Inferior parietal cortex (tissue), 1 donor: ENCODE measurements at regions not wholly inside any gene's neighbourhood (a gene's known extent, or its start where the extent isn't known, plus 50 kb on each side); places are given as distances from the start of the nearest gene placed in this dataset.

Source experiments
- DNase-seq: peaks from one replicate; pipeline ENCODE4 v3.0.0-alpha.2; 2016; ENCODE audit errors: extremely low spot score

DNA sequence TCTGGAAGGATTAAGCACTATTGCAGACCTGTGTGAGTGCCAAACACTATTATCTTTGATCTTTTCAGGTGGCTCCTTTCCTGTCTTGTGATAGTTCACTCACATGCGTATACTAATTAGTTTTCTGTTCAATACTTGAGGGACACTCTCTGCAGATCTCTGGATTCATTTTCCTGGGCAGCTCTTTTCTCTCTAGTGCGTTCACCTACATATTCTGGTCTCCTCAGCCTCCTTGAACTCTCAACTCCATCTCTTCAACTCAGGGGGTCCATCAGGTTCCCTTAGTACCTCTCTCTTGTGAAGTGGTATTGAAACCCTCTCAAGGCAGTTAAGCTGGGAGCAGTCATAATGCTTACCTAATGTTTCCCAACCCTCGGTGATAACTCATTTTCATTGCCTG, 1218.1 kb upstream of the MAP3K7 start:
- DNase-seq = no peak

DNA sequence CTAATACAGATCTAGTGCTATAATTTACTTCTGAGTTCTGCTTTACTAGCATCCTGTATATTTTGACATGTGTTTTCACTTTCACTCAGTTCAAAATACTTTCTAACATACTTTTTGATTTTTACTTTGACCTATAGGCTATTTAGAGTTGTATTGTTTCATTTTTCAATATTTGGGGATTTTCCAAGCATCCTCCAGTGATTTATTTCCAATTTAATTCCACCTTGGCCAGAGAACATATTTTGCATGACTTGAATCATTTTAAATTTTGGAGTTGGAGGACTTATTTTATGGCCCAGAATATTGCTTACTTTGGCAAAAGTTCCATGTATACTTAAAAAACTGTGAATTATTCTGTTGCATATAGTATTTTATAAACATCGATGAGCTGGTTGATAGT, 1215.6 kb upstream of the MAP3K7 start:
- DNase-seq = no peak

DNA sequence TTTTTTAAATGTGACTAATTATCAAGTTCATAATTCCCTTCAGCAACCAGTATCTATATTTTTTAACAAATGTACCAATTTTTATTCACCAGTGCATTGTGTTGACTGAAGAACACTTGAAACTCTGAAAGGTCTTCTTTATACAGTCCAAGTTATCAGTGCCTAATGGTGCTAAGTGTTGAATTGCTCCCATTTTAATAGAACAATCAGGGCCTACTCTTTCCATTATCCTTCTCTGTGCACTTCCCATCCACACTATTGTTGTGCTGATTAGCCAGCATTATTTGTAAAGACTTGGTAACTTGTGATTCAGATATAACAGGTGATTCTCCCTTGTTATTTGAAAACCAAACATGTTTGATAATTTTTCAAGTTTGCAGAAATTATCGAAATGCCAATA, 1209.7 kb upstream of the MAP3K7 start:
- no peak for DNase-seq

DNA sequence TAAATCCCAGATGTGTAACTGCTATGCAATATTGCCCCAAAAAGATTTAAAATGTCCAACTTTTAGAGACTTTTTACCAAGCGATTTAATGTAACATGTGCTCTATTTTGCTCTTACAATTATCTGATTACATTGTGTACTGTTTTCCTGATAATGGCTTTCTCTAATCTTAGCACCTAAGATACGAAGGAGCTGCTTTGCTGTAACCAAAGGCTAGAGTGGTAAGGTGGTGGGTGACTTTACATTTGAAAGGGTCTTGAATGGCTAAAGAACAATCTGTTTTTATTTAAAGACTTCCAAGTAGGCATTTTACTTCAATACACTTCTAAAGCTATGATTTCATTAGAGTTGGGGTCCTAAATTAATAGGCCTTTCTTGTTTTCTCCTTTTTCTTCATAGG, 1201.6 kb upstream of the MAP3K7 start:
- DNase-seq = no peak

DNA sequence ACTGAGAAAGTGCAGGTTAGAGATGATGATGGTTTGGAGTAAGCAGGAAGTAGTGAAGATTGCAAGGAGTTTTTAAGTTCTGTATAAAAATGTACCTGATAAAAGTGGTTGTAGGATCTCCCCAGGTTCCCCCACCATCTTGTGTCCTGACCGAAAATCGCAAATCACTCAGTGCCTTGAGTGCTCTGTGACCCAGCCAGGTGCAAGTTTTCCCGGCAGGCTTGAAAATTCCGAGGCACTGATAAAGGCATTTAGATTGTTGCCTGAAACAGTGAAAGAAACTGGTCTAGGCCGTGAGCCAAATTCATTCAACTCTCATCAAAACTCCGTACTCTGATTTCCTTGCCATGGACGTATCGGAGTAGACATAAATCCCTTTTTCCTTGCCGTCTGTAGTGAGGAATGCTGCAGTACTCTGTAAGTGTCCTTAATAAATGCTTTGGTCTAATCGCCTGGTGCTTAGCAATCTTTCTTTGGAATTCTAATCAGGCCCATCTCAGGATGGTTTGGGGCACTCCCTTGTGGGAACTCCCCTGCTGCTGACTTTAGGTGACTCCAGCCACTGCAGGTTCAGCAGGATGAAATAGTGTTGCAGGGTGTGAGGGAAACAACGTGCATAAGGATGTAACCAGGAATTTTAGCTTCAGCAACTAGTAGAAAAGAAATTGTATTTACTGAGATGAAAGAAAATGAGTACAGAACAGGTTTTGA, 1199.8 kb upstream of the MAP3K7 start:
- no peak for DNase-seq

DNA sequence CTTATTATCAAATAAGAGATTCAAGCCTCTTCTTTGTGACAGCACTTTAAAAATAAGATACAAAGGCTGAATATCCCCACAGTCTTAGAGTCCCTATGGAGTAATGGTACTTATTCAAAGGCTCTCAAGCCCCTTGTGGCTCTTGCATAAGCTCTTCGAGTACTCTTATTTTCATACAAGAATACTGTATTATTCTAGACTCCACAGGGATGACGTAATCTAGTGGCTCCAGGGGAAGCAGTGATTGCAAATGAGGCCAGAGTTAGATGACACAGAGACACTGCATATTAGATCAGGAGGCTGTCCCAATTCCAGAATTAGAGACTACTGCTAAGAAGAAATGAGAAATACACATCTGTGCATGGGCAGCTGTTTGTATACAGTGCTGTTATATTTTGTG, 1195.9 kb upstream of the MAP3K7 start:
- peak; percentile 10 for DNase-seq

DNA sequence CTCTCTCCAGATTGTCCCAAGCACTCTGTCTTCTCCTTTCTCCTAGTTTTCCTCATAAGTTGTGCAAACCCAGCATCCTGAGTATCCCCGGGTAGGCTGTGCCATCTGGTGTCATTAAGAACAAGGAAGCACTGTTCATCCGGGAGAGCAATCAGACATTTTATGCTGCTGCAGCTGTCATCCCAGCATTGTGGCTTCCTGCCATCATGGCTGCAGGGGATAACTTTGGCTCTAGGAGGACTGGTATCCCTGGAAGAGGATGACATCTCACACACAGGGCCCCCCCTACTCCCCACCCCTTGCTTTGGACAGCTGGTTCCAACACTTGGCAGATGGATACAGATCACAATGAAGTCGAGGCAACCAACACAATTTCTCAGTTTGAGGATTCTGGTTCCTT, 1195.1 kb upstream of the MAP3K7 start:
- peak; percentile 54 for DNase-seq

DNA sequence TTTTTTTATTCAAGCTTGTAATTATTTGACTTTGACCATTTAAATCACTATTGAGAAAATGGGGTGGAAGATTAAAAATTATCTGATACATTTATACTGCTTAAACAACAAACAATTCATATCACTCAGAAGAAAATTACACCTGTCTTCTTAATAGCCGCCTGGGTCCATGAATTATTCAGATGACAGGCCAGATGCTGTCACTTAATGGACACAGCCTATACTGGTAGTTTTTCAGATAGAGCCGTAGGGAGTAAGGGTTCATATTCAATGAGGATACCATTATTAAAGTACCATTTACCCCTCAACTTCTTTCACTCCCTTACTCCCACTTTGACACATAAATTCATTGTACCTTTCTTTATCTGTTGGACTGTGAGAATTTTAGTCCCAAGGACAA, 1193.4 kb upstream of the MAP3K7 start:
- DNase-seq = no peak

DNA sequence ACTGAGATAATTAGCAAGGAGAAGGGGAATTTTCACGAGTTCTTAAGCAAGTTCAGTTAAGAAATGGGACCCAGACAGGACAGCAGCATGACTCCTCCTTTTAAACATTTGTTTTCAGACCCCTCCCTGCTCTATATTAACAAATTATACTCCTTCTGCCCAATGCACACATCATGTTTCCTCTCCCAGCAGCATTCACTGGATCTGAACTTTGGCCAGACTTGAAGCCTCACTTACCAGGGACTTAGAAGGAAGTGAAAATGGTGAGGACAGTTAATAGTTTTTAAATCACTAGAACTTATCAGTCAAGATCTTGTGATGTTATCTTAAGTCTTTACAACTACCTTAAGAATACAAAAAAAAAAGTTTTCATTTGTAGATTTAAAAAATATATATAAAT, 1174.7 kb upstream of the MAP3K7 start:
- no peak for DNase-seq

DNA sequence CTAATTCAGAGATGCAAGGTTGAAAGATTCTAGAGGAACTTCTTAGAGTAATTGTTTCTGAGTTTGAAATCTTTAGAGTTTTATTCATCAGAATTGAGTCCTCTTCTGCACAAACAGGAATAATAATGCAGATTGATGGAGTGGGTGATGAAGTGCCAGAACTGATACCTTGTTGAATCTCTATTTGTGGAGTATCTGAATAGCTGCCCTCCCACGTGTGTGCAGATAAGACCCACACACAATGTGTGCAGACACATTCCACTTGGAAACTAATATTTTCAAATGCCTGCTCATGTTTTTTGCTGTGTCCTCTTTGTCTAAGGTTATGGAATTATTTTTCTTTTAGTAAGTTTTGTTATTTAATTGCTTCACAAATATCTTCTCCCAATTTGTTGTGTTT, 1167.8 kb upstream of the MAP3K7 start:
- DNase-seq = no peak

DNA sequence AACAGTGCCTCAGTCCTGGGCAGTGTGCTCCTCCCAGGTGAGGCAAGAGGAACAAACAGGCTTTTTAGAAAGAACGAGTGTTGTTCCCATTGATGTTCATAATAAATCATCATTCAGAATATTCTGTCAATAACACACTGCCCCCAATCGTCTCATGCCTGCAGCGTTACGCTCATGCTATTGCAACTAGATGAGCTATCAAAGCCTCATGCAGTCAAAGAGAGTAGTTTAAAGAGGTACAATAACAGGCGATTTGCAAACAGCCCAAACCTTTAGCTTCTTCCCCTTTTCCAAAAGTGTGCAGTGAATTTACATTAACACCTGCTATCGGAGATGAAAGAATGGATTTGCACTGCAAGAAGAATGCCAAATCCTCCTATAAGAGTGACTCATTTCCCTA, 1164.7 kb upstream of the MAP3K7 start:
- DNase-seq = peak; percentile 6

DNA sequence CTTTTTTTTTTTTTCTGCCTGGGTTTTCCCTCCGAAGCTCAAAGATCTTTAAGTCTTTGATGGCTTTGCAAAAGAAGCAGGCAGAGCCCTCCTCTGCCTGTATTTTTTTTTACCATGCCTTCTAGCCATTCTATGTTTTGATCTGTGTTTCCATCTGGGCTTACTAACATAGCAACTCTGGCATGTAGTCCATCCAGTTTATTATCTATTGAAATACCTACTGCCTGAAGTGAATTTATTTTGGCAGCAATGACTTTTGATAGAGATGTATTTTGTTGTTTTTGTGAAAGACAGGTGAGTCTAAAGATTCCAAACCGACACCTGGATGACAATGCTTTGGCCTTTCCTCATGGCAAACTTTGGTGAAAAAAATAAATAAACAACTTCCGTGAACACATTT, 1157.7 kb upstream of the MAP3K7 start:
- DNase-seq = no peak

DNA sequence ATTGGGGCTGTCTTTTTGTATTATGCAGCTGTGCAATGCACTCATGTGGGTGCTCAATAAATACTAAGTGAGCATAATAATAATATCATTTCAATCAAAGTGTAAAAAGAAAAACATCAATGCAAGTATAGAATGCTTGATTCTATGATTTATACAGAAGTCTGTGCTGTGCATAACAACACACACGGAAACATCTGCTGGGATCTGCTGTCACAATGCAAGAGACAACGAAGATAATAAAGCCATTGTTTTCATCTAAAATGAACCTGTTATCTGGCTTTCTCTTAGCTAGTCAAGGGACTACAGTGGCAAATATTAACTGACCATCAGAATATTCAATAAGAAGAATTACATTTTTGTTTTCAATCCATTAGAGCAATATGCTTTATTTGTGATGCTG, 1156.9 kb upstream of the MAP3K7 start:
- DNase-seq = no peak

DNA sequence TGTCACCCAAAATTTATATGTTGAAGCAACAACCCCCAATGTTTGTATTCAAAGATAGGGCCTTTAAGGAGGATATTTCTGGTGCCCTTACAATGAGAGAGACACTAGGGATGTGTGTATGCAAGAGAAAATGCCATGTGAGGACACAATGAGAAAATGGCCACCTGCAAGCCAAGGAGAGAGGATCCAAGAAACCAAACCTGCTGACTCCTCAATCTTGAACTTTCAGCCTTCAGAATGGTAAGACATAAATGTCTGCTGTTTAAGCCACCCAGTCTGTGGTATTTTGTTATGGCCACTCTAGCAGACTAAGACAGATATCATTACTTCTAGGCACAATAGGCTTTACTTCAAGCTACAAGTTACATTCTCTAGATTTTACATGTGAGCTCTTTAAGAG, 1145.1 kb upstream of the MAP3K7 start:
- no peak for DNase-seq

DNA sequence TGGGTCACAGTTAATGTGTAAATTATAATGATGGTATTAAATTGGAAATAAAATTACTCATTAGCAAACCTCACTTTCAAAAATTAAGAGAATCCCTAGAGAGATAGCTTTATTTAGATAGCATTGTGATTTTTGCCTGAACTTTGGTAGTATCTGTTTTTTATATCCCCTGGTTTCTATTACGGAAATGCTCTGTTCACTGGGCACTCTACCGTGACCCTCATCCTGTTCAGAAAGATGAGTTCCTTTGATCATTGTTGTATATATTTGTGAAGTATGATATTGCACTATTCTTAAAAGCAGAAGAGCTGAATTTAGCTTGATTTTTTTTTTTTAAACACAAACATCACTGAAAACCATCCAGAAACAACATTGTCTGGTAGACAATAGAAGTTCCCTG, 1143.8 kb upstream of the MAP3K7 start:
- DNase-seq = no peak

DNA sequence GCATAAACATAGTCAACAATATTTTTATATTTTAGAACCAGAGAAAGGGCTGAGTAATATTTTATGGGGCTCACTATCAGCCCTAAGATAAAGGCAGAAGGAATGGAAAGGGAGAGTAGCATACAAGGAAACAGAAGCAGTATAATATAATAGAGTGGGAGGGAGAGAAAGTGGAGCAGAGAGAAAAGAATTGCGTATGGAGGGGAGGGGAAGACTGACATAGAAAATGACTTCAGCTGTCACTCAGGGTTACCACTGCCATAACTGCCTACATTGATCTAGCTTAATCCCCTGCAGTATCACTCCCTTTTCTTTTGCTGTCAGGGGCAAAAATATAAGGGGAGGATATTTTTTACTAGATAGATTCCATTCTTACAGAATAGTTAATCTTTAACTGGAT, 1133.5 kb upstream of the MAP3K7 start:
- DNase-seq = no peak

DNA sequence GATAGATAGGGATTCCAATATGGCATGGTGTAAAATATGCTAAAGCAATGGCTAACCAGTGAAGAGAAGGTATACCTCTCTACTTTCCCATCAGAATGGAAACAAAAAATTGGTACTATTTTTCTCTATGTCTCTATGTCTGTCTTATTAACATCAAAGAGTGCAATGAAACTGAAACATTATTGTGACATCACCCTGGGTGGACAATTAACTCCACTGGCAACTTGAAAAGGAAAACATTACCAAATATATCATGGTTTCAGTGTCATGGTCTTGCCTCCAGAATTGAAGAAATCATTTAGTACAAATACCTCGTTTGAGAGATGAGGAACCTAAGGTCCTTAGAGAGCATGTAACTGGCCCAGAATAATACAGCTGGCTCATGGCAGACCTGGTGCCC, 1132.5 kb upstream of the MAP3K7 start:
- no peak for DNase-seq

DNA sequence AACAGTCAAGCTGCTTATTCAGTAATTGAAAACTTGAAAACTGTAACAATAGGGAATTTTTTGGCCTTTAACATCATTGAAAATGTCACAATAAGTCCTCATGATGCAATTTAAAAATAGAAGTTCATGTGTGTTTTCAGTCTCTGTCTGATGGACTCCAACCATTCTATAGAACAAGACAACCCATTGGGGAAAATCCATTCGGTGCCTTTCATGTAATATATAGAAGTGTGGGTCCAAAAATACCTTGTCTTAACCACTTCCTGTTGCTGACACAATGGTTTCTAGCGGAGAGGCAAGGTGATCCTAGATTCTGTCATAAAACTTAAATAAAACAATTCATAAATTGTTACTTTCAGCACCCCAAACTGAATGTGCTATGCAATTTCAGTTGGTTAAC, 1131.3 kb upstream of the MAP3K7 start:
- no peak for DNase-seq

DNA sequence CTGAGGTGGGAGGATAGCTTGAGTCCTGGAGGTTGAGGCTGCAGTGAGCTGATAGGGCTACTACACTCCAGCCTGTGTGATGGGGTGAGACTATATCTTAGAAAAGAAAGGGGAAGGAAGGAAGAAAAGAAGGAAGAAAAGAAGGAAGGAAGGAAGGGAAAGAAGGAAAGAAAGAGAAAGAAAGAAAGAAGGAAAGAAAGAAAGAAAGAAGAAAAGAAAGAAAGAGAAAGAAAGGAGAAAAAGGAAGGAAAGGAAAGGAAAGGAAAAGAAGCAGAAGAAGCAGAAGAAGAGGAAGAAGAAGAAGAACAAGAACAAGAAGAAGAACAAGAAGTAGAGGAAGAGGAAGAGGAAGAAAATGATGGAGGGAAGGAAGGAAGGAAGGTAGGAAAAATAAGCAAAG, 1130.2 kb upstream of the MAP3K7 start:
- DNase-seq = no peak

DNA sequence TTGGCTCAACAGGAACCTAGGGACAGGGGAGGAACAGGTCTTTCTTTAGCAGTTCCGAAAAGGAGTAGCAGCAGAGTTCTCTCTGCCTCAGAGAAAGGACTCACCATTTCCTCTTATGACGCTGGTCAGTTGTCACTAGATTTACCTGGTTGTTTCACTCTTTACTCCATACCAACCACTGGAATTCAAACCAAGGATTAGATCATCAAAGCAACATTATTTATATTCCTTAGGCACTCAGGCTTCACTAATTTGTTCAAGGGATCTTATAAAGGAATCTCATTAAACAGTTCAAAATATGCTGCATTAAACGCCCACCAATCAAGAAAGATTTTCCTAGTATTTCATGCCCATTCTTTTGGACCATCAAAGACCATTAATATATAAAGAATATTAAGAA, 1129.5 kb upstream of the MAP3K7 start:
- no peak for DNase-seq

DNA sequence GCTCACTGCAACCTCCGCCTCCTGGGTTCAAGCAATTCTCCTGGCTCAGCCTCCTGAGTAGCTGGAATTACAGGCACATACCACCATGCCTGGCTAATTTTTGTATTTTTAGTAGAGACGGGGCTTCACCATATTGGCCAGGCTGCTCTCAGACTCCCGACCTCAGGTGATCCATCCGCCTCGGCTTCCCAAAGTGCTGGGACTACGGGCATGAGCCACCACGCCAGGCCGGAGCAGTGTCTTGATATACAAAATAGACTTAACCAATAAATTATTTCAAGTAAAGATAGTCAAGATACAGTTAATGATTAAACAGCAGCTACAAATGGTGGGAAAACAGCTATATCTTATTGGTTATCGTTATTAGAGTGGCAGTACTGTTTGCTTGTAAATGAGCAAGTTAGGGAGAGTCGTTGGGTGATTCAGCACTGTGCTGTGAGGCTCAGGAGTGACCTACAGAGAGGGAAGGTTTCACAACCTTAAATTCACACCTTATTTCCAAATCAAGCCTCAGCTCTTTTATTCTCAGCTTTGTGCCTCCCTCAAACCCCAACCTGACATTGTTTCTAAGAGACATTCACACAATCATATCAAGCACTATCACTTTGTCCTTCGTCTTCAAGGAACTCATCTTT, 1128.4 kb upstream of the MAP3K7 start:
- DNase-seq = no peak

DNA sequence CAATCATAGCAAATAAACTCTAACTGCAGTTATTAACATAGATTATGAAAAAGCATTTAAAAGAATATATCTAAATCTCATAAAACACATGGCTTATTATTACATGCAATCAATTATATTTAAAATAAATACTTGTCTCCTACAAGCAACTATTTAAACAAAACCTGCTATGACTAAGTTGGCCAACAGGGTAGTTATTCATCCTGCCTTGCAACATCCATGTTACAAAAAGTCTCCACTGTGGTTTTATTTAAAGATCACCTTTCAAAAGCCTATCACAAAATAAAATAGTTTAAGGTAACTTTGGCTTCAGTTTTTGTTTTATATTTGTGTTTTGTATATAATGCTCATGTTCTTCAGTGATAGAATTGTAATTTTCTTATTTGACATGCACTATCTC, 1127.0 kb upstream of the MAP3K7 start:
- no peak for DNase-seq

DNA sequence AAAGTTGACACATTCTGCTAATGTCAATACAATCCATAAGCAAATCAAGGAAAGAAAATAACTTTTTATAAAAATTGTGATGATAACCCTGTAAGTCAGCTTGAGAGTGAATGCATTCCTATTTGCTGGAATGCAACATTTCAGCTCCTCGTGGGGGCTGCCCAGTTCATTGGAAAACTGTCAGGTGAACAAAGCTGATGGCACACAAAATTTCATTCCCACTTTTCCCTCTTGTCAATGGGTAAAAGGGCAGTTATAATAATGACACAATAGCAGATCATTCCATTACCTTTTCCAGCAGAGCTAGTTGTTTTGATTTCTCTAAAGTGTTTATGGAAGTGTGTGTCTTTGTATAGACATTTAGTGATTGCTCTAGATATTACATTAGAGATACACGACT, 1124.6 kb upstream of the MAP3K7 start:
- no peak for DNase-seq

DNA sequence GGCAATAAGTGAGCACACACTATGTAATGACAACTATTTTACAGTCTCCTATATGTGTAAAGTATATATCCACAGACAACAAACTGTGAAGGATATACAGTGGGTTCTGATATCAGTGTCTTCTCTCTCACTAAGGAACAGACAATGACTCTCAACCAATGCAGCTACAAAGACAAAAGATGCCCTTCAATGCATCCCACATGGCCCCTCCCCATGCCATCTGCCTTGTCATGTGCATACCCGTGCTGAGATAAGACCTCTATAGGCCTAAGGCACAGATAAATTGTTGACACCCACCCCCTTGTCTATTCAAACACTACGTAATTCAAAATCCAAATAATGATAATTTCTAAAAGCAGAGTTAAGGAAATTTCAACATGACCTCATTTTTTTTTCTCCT, 1123.5 kb upstream of the MAP3K7 start:
- no peak for DNase-seq
